Activated T-helper 2 cell treated with anti-CD3 and anti-CD28 coated beads, Interferon-gamma antibody, Interleukin-2, Interleukin-4, amounts not matched to agents 10 μg/mL and 5 μg/mL and 100 μg/mL, durations not matched to agents 14 hours and 24 hours and 36 hours (primary cell): ENCODE measurements at regions not wholly inside any gene's neighbourhood (a gene's known extent, or its start where the extent isn't known, plus 50 kb on each side); places are given as distances from the start of the nearest gene placed in this dataset.

ENCODE experiments used
- DNase-seq: peaks from one replicate; pipeline ENCODE4 v3.0.0; 2021; ENCODE audit warnings: low spot score
- H3K27ac Mint-ChIP-seq: one replicate; pipeline ENCODE4 v1.8.0; 2021; ENCODE audit warnings: mixed read lengths
- H3K27me3 Mint-ChIP-seq: one replicate; pipeline ENCODE4 v1.8.0; 2021; ENCODE audit warnings: low read depth, mixed read lengths
- H3K36me3 Mint-ChIP-seq: one replicate; pipeline ENCODE4 v1.8.0; 2021; ENCODE audit warnings: low read depth, mixed read lengths
- H3K4me1 Mint-ChIP-seq: one replicate; pipeline ENCODE4 v1.8.0; 2021; ENCODE audit warnings: low read depth, mixed read lengths
- H3K4me3 Mint-ChIP-seq: one replicate; pipeline ENCODE4 v1.8.0; 2021; ENCODE audit warnings: low read depth, mild to moderate bottlenecking, moderate library complexity, mixed read lengths
- H3K9me3 Mint-ChIP-seq: one replicate; pipeline ENCODE4 v1.8.0; 2021; ENCODE audit warnings: mixed read lengths
- intact Hi-C: fragments of 100-400 bp; cut with micrococcal nuclease; formaldehyde crosslinking; loops from one replicate; pipeline ENCODE4 v1.15.1; 2023

DNA sequence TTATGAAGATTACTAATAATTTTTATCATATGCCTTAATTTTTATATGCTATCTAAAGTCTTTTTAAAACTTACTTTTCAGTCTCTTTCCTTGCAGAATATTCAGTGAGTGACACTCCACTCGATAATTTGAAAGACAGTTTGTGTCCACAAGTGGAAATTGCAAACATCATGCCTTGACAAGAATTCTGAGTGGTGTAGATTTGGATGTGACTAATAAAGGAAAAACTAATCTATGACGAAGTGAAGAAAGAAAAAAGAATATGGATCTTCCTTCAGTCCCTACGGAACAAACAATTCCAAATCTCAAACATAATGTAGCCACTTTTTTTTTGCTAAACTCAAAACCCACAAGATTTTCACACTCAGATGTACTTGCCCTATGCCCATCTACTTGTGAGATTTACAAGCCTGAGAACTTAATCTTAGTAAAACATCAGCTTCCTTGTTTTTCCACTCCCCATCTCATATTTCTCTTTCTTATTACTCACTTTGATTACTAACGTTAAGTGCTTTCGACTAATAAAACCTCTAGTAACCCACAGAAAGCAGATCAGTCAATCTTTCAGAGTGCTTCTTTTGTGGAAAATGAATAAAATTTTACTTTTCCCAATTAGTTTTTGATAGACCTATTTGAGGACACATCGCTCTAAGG, 1155.8 kb downstream of the GRIK2 start:
- no peak for DNase-seq
- Mint-ChIP-seq H3K27me3 (no peaks in the 10 kb centered on the region), H3K27ac (no peak overlapping the region), H3K4me1 (no peaks in the 10 kb centered on the region), H3K36me3 (no peaks in the 10 kb centered on the region), H3K9me3 (peaks cover 17% of the 10 kb centered on the region), H3K4me3 (no peak overlapping the region)
- intact Hi-C loops = no loop called here

DNA sequence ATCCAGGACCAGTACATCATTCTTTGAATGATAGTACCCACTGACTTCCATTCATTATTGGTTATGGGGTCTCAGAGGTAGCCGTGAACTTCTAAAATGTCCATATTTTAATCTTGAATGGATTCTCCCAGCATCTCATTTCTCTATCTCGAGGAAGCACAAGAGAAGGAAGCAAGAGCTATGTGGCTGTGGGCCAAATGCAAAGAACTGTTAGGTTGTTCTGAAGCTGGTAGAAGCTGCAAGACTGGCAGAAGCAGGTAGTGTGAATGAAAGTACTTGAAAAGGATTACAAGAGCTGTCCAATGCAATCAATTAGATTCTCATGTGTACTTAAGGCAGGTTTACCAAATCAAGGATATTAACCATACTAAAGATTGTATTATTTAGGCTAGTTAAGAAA, 1131.8 kb downstream of the GRIK2 start:
- intact Hi-C loops = no loop called here
- Mint-ChIP-seq H3K4me3 (no peak overlapping the region), H3K4me1 (no peaks in the 10 kb centered on the region)

DNA sequence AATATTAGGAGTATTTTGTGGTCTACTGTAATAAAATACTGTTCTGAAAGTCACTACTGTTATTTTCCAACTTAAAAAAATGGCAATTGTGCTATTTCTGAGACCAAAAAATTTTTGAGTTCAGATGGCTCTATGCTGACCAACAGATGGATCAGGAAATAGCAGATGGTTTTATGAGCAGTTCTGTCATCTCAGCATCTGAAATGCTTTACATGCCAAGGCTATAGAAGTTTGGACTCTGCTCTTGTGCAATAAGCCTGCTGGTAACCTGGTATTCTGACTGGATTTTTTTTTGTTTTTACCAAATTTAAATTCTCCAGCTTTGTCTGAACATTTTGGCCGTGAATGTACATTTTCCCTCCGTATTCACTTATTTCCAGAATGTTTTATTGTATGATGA, 1127.5 kb downstream of the GRIK2 start:
- no peak overlapping the region for H3K4me3 Mint-ChIP-seq
- H3K4me1 Mint-ChIP-seq = no peaks in the 10 kb centered on the region
- intact Hi-C loops = no loop called here
- H3K27ac Mint-ChIP-seq = no peak overlapping the region
- H3K9me3 Mint-ChIP-seq = no peaks in the 10 kb centered on the region
- no peaks in the 10 kb centered on the region for H3K36me3 Mint-ChIP-seq
- no peaks in the 10 kb centered on the region for H3K27me3 Mint-ChIP-seq
- DNase-seq = no peak

More for the DNA sequence above, 1131.8 kb downstream of the GRIK2 start:
- no peak for DNase-seq
- H3K27ac Mint-ChIP-seq = no peak overlapping the region
- peaks cover 8% of the 10 kb centered on the region for H3K9me3 Mint-ChIP-seq
- H3K27me3 Mint-ChIP-seq = no peaks in the 10 kb centered on the region
- no peaks in the 10 kb centered on the region for H3K36me3 Mint-ChIP-seq

DNA sequence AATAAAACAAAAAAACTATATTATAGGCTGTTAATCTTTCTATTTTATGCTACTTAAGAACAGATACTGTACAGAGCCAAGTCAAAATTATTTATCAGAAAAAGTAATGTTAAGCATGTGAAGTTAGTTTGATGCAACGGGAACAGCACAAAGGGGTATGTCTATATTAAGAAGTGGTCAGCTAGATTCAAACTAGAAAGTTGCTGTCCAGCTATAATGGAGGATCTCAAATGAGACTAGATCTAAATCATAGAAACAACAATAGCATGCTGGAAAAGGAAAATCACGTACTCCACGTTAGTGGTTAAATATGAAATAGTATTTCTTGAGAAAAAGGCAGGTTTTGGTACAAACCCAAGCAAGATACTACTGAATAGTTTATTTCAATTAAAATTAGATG, 1124.0 kb downstream of the GRIK2 start:
- no peaks in the 10 kb centered on the region for H3K36me3 Mint-ChIP-seq
- intact Hi-C loops = no loop called here
- H3K27me3 Mint-ChIP-seq = no peaks in the 10 kb centered on the region
- H3K27ac Mint-ChIP-seq = no peak overlapping the region
- no peak overlapping the region for H3K4me3 Mint-ChIP-seq
- H3K9me3 Mint-ChIP-seq = no peaks in the 10 kb centered on the region
- no peak for DNase-seq
- no peaks in the 10 kb centered on the region for H3K4me1 Mint-ChIP-seq

DNA sequence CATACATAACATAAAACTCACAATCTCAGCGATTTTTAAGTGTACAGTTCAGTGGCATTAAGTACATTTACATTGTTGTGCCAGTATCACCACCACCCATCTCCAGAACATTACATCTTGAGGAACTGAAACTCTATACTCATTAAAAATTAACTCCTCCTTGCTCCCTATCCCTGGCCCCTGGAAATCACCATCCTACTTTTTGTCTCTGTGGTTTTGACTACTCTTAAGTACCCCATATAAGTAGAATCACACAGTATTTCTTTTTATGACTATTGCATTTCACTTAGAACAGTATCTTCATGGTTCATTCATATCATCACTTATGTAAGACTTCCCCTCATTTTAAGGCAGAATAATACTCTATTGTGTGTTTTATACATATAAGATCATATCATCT, 1108.1 kb downstream of the GRIK2 start:
- Mint-ChIP-seq H3K4me3 (no peak overlapping the region), H3K27ac (no peak overlapping the region), H3K36me3 (no peaks in the 10 kb centered on the region), H3K27me3 (no peaks in the 10 kb centered on the region), H3K9me3 (peaks cover 40% of the 10 kb centered on the region), H3K4me1 (no peaks in the 10 kb centered on the region)
- intact Hi-C loops = no loop called here
- DNase-seq = no peak

DNA sequence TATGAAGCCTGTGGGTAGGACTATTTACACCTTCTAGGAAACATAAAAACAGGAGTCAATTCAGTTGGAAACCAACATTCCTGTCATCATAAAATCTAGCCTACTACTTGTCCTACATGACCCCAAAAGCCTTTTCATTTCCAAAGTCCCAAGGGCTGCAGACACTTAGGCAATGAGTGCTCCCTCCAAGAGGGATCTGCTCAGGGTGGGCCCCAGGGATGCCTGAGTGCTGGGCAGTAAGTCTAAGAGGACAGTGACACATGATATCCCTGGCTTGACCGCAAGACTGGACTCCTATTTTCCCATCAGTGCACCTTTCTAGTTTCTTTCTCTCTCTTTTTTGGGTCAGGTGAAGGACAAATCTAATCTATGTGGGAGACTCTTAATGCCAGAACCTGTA, 1101.3 kb downstream of the GRIK2 start:
- no peaks in the 10 kb centered on the region for H3K36me3 Mint-ChIP-seq
- intact Hi-C loops = no loop called here
- no peak overlapping the region for H3K27ac Mint-ChIP-seq

DNA sequence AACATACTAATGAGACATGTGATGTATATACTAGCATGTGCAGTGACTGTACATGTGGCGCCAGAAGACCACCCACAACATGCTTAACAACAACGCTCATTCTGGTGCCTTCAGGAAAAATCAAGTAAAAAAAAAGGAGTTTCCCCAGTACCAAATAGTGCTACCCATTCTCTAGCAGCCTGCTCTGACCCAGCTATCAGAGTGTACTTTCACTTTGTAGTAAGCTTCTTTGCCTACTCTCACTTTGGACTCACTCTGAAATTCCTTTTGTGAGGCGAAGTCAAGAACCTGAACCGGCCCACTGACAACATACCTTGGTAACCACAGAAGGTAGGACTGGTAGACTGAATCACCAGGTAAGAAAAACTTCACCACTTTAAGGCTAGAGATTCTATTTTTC, 1100.0 kb downstream of the GRIK2 start:
- Mint-ChIP-seq H3K36me3 (no peaks in the 10 kb centered on the region), H3K4me1 (no peaks in the 10 kb centered on the region), H3K27me3 (no peaks in the 10 kb centered on the region), H3K4me3 (no peak overlapping the region), H3K9me3 (peaks cover 19% of the 10 kb centered on the region), H3K27ac (no peak overlapping the region)
- no peak for DNase-seq
- intact Hi-C loops = no loop called here

More for the DNA sequence above, 1101.3 kb downstream of the GRIK2 start:
- Mint-ChIP-seq H3K27me3 (no peaks in the 10 kb centered on the region), H3K9me3 (peaks cover 24% of the 10 kb centered on the region), H3K4me1 (no peaks in the 10 kb centered on the region), H3K4me3 (no peak overlapping the region)
- no peak for DNase-seq

DNA sequence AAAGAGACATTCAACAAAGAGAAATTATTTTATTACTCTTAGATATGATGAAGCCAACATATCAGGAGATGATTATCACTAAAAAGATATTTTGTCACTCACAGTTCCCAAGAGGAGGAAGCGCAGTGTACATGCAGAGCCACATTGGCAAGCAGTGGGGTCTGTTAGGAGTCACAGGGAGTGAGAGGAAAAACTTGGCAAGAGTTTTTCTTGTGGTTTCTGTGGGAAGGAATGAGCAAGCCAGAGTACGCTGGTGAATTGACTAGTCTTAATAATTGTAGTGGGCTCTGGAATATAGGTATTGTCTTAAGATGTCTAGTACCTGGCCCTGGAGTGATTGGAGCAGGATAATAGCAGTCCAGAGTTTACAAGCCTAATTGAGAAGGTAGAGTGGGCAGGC, 1095.2 kb downstream of the GRIK2 start:
- peaks cover 4% of the 10 kb centered on the region for H3K9me3 Mint-ChIP-seq

DNA sequence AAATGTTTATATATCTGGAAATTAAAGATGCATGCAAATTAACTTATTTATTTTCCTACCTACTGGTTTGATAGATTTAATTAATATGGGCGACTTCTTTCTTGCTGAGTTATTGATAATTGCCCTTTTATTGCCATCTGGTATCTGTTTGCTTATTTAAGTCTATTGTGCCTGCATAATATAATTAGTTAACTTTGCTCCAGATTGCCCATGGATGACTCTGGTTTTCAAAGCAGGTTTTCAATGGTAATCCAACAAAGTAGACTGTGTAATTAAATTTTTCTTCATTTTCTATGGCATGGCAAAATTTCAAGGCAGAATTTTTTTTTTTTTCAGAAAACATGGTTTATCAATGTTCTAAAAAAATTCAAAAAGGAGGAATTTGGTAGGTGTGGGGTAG, 1092.0 kb downstream of the GRIK2 start:
- no peak for DNase-seq
- Mint-ChIP-seq H3K36me3 (no peaks in the 10 kb centered on the region), H3K27ac (no peak overlapping the region), H3K4me1 (no peaks in the 10 kb centered on the region), H3K9me3 (peaks cover 9% of the 10 kb centered on the region), H3K27me3 (no peaks in the 10 kb centered on the region), H3K4me3 (no peak overlapping the region)
- intact Hi-C loops = no loop called here

More for the DNA sequence above, 1095.2 kb downstream of the GRIK2 start:
- no peaks in the 10 kb centered on the region for H3K27me3 Mint-ChIP-seq
- intact Hi-C loops = no loop called here
- H3K4me1 Mint-ChIP-seq = no peaks in the 10 kb centered on the region
- H3K27ac Mint-ChIP-seq = no peak overlapping the region
- DNase-seq = no peak
- no peak overlapping the region for H3K4me3 Mint-ChIP-seq
- no peaks in the 10 kb centered on the region for H3K36me3 Mint-ChIP-seq

DNA sequence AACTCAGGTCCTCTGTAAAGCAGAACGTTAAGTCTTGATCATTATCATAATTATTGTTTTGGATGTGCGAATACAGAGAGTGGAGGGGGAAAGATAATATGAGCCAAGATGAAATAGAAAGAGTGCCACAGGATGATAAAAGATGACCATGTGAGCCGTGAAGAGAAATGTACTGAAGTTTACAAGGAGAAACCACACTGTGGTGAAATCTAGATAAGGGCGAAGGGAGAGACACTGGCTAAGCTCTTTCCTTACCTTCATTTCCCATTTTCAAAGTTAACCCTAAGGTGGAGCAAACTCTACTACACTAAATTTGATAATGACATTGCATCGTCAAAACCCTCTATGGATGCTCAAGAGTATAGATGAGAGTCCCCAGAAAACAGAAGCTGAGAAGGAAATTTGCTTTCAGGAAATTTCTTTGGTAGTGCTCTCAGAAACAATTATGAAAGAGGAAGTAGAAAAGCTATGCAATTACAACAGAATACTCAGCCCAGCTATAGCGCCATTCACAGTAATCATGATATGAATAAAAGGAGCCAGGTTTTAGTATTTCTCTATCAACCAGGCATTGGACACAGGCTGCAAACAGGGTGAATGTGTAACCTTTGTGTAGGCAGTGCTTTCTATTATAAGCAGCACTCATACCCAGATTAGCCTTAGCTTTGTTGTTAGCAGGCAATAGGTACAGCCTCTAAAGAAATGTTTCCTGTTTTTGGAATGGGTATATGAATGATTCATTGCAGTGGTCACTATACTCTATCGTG, 1080.7 kb downstream of the GRIK2 start:
- H3K4me1 Mint-ChIP-seq = no peaks in the 10 kb centered on the region
- intact Hi-C loops = no loop called here

DNA sequence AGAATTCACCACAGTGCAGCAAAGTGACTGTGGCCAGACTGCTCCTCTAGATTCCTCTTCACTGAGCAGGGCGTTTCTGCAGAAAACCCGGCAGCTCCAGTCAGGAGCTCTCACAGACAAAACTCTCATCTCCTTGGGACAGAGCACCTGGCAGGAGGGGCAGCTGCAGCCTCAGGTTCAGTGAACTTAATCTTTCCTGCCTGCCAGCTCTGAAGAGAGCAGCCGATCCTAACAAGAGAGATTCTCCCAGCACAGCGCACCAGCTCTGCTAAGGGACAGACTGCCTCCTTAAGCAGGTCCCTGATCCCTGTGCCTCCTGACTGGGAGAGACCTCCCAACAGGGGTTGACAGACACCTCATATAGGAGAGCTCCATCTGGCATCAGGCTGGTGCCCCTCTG, 1065.5 kb downstream of the GRIK2 start:
- H3K4me1 Mint-ChIP-seq = no peaks in the 10 kb centered on the region
- H3K27ac Mint-ChIP-seq = no peak overlapping the region
- intact Hi-C loops = no loop called here
- no peaks in the 10 kb centered on the region for H3K27me3 Mint-ChIP-seq
- no peak overlapping the region for H3K4me3 Mint-ChIP-seq
- no peak for DNase-seq
- no peaks in the 10 kb centered on the region for H3K36me3 Mint-ChIP-seq
- peaks cover 25% of the 10 kb centered on the region for H3K9me3 Mint-ChIP-seq

More for the DNA sequence above, 1080.7 kb downstream of the GRIK2 start:
- no peaks in the 10 kb centered on the region for H3K36me3 Mint-ChIP-seq
- peaks cover 7% of the 10 kb centered on the region for H3K9me3 Mint-ChIP-seq
- no peak for DNase-seq
- no peak overlapping the region for H3K27ac Mint-ChIP-seq
- no peak overlapping the region for H3K4me3 Mint-ChIP-seq
- no peaks in the 10 kb centered on the region for H3K27me3 Mint-ChIP-seq

DNA sequence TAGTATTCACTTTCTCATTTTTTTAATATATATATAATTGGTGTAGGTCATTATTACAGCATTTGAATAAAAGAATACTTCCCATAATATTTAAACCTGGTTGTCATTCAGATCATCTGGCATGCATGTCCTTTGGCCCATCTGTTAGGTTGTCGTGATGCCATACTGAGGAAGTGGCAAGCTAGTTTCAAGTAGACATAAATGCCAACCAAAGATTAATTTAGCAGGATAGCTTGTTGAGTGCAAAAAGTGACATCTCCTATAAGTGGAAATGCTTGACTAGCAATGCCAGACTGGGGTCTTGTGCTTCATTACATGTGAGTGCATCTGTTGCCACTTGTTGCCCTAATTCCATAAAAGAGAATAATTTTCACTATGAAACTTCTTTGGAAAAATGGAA, 1044.7 kb downstream of the GRIK2 start:
- no peak for DNase-seq
- peaks cover 7% of the 10 kb centered on the region for H3K9me3 Mint-ChIP-seq
- no peaks in the 10 kb centered on the region for H3K27me3 Mint-ChIP-seq
- no peak overlapping the region for H3K4me3 Mint-ChIP-seq
- intact Hi-C loops = no loop called here
- no peak overlapping the region for H3K27ac Mint-ChIP-seq
- no peaks in the 10 kb centered on the region for H3K36me3 Mint-ChIP-seq
- H3K4me1 Mint-ChIP-seq = no peaks in the 10 kb centered on the region

DNA sequence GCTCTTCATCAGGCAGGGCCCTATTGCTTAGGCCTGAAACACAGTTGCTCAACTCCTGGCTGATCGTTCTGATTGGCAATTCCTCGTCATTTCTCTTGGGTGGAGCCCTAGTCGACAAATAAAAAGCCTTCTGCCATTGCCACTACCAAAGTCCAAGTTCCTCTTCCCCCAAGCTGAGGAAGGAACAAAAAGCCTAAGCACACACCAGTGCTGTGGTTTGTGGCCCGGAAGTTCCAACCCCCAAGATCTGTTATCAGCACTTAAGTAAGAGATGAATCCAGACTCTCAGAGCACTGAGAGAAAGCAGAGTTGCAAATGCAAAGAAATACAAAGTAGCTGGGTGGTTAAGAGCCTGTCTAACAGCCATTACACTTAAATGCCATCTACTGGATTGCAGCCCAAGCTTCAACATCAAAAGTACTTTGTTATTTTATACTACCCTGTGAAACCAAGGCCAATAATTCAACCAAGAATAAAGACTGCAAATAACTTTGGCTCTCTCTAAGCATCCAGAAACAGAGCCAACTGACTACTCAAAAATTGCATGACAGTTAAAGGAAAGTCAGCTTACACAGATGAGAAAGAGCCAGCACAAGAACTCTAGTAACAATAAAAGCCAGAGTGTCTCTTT, 1024.0 kb downstream of the GRIK2 start:
- intact Hi-C loops = no loop called here
- no peaks in the 10 kb centered on the region for H3K36me3 Mint-ChIP-seq
- no peaks in the 10 kb centered on the region for H3K27me3 Mint-ChIP-seq
- H3K9me3 Mint-ChIP-seq = peaks cover 28% of the 10 kb centered on the region
- no peaks in the 10 kb centered on the region for H3K4me1 Mint-ChIP-seq
- H3K4me3 Mint-ChIP-seq = no peak overlapping the region
- DNase-seq = no peak
- no peak overlapping the region for H3K27ac Mint-ChIP-seq
